ENCODE measurements at regions not wholly inside any gene's neighbourhood (a gene's known extent, or its start where the extent isn't known, plus 50 kb on each side); places are given as distances from the start of the nearest gene placed in this dataset.

- DNase-seq, result no peak
- Histone ChIP-seq H3K4me1 (no peaks in the 10 kb centered on the region), H3K4me3 (no peak overlapping the region), H3K36me3 (no peaks in the 10 kb centered on the region), H3K9me3 (no peaks in the 10 kb centered on the region), H3K27ac (no peak overlapping the region), H3K27me3 (no peaks in the 10 kb centered on the region)
- 72% methylated on average over 9 of the region's 9 CpGs; no CpG with 5 or more reads in 1 of the 2 donors for WGBS, 2 donors
- TF ChIP-seq POLR2A (IDR thresholded peaks at IDR 0.05) (no peak), EP300 (IDR thresholded peaks at IDR 0.05) (no peak), CTCF (IDR thresholded peaks at IDR 0.05) (no peak), POLR2AphosphoS5 (IDR thresholded peaks at IDR 0.05) (no peak)
- no peak for ATAC-seq (ENCODE audit: low FRiP score in 2 of 2)
Measured at GRCh38 chr6:3571836-3572235, 115.0 kb upstream of the SLC22A23 start.

- H3K4me3 ChIP-seq, result no peak overlapping the region
- no peak for ATAC-seq (ENCODE audit: low FRiP score in 2 of 2)
- WGBS, 2 donors, result 77 to 81% methylated on average over 6 of the region's 6 CpGs
Measured at GRCh38 chr6:3571250-3571681, 114.4 kb upstream of the SLC22A23 start.

DNA sequence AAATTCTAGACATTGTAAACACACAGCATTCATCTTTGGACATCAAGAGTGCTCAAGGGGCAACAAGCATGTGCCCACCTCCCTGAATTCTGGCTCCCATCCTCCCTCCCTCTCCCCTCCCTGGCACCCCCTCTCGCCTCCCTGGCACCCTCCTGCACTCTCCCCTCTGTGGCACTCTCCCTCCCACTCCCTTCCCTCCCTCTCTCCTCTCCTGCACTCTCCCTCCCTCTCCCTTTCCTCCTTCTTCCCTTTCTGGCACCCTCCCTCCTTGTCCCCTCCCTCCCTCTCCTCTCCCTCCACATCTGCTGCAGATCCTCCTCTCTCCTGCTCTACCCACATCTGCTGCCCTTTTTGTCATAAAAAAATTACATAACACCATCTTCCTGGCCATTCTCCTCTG, 113.0 kb upstream of the SLC22A23 start:
- no peak overlapping the region for H3K4me3 ChIP-seq
- DNase-seq (no peak), ATAC-seq (ENCODE audit: low FRiP score in 2 of 2) (no peak)
- no peaks in the 10 kb centered on the region for H3K9me3 ChIP-seq
- 65 to 67% methylated on average over 1 of the region's 1 CpG for WGBS, 2 donors
- no peaks in the 10 kb centered on the region for H3K36me3 ChIP-seq
- no peaks in the 10 kb centered on the region for H3K4me1 ChIP-seq
- no peaks in the 10 kb centered on the region for H3K27me3 ChIP-seq
- TF ChIP-seq CTCF (IDR thresholded peaks at IDR 0.05) (no peak), EP300 (IDR thresholded peaks at IDR 0.05) (no peak), POLR2A (IDR thresholded peaks at IDR 0.05) (no peak), POLR2AphosphoS5 (IDR thresholded peaks at IDR 0.05) (no peak)
- no peak overlapping the region for H3K27ac ChIP-seq

More at GRCh38 chr6:3571250-3571681, 114.4 kb upstream of the SLC22A23 start:
- DNase-seq, result no peak
- no peaks in the 10 kb centered on the region for H3K9me3 ChIP-seq
- no peak overlapping the region for H3K27ac ChIP-seq
- TF ChIP-seq EP300 (IDR thresholded peaks at IDR 0.05), result no peak
- H3K4me1 ChIP-seq, result no peaks in the 10 kb centered on the region
- H3K27me3 ChIP-seq, result no peaks in the 10 kb centered on the region
- no peaks in the 10 kb centered on the region for H3K36me3 ChIP-seq

- no peak for ATAC-seq (ENCODE audit: low FRiP score in 2 of 2)
- no peak for TF ChIP-seq CTCF (IDR thresholded peaks at IDR 0.05)
- no peak for TF ChIP-seq POLR2A (IDR thresholded peaks at IDR 0.05)
- no peak for TF ChIP-seq POLR2AphosphoS5 (IDR thresholded peaks at IDR 0.05)
- TF ChIP-seq EP300 (IDR thresholded peaks at IDR 0.05), result no peak
- WGBS, 2 donors, result 68 to 78% methylated on average over 4 to 7 of the region's 7 CpGs
Measured at GRCh38 chr6:3568396-3569082, 111.7 kb upstream of the SLC22A23 start.

GRCh38 chr6:3566812-3567211, 110.0 kb upstream of the SLC22A23 start:
- Histone ChIP-seq H3K27me3 (no peaks in the 10 kb centered on the region), H3K36me3 (no peaks in the 10 kb centered on the region), H3K9me3 (no peaks in the 10 kb centered on the region), H3K4me3 (no peak overlapping the region), H3K27ac (no peak overlapping the region), H3K4me1 (no peaks in the 10 kb centered on the region)
- DNase-seq (no peak), ATAC-seq (ENCODE audit: low FRiP score in 2 of 2) (no peak)
- 90 to 94% methylated on average over 8 of the region's 8 CpGs for WGBS, 2 donors
- no peak for TF ChIP-seq POLR2AphosphoS5 (IDR thresholded peaks at IDR 0.05)
- no peak for TF ChIP-seq EP300 (IDR thresholded peaks at IDR 0.05)
- TF ChIP-seq POLR2A (IDR thresholded peaks at IDR 0.05), result no peak
- no peak for TF ChIP-seq CTCF (IDR thresholded peaks at IDR 0.05)

More at GRCh38 chr6:3568396-3569082, 111.7 kb upstream of the SLC22A23 start:
- H3K9me3 ChIP-seq, result no peaks in the 10 kb centered on the region
- no peaks in the 10 kb centered on the region for H3K4me1 ChIP-seq
- H3K4me3 ChIP-seq, result no peak overlapping the region
- no peaks in the 10 kb centered on the region for H3K36me3 ChIP-seq
- H3K27ac ChIP-seq, result no peak overlapping the region
- H3K27me3 ChIP-seq, result no peaks in the 10 kb centered on the region
- no peak for DNase-seq

Data from upper lobe of left lung (tissue), 6 donors.